OCI-LY7 (cell line): ENCODE measurements at regions not wholly inside any gene's neighbourhood (a gene's known extent, or its start where the extent isn't known, plus 50 kb on each side); places are given as distances from the start of the nearest gene placed in this dataset.

Experiments
- CTCF ChIP-seq: fragments of 200-600 bp; sonication (generic); conservative IDR thresholded peaks from 2 replicates; pipeline ENCODE4 v1.5.1; 2014; ENCODE audit warnings: mild to moderate bottlenecking, antibody characterized with exemption, low read length, moderate library complexity, mixed read lengths
- EZH2phosphoT487 ChIP-seq: fragments of 200-600 bp; sonication (generic); IDR thresholded peaks from 2 replicates; pipeline ENCODE4 v1.6.1; 2018; ENCODE audit warnings: low read depth, borderline replicate concordance, mild to moderate bottlenecking, mixed run types, antibody characterized with exemption, low read length, moderate library complexity, mixed read lengths

- TF ChIP-seq CTCF (no peak), EZH2phosphoT487 (no peak)
Measured at GRCh38 chr2:145800151-145801091, 1280.5 kb upstream of the ZEB2 start.
